ENCODE measurements at regions not wholly inside any gene's neighbourhood (a gene's known extent, or its start where the extent isn't known, plus 50 kb on each side); places are given as distances from the start of the nearest gene placed in this dataset.

- FAIRE-seq = no peak
Observed at GRCh38 chr6:88536071-88536625, 370.0 kb upstream of the CNR1 start.

GRCh38 chr6:88535306-88535705 lies 369.2 kb upstream of the CNR1 start:
- H3K4me3 ChIP-seq (ENCODE audit: insufficient read depth, low read depth, low read length) = no peak overlapping the region
- peaks cover 23% of the 10 kb centered on the region for H3K27me3 Mint-ChIP-seq (ENCODE audit: low read depth, unreplicated experiment)

More at GRCh38 chr6:88536071-88536625, 370.0 kb upstream of the CNR1 start:
- Mint-ChIP-seq H3K27me3 (ENCODE audit: low read depth, unreplicated experiment) (peaks cover 22% of the 10 kb centered on the region), H3K36me3 (ENCODE audit: low read depth, unreplicated experiment) (no peaks in the 10 kb centered on the region), H3K4me1 (ENCODE audit: low read depth, unreplicated experiment) (no peaks in the 10 kb centered on the region), H3K4me3 (ENCODE audit: unreplicated experiment) (no peak overlapping the region), H3K27ac (ENCODE audit: unreplicated experiment) (no peak overlapping the region), H3K9me3 (ENCODE audit: unreplicated experiment) (peaks cover 4% of the 10 kb centered on the region)
- Histone ChIP-seq H3K4me1 (ENCODE audit: insufficient read depth, low read length) (no peaks in the 10 kb centered on the region), H3K9me3 (ENCODE audit: insufficient read depth, low read depth, low read length) (no peaks in the 10 kb centered on the region), H3K9ac (ENCODE audit: low read length) (no peak overlapping the region), H3K27me3 (ENCODE audit: insufficient read depth, low read length) (no peaks in the 10 kb centered on the region), H3K27ac (ENCODE audit: low read depth, low read length) (no peak overlapping the region), H2AFZ (ENCODE audit: low read depth, low read length) (no peak overlapping the region), H3K36me3 (ENCODE audit: insufficient read depth, low read length) (no peaks in the 10 kb centered on the region), H4K20me1 (ENCODE audit: insufficient read depth, low read length) (no peaks in the 10 kb centered on the region), H3K4me3 (ENCODE audit: insufficient read depth, low read depth, low read length) (no peak overlapping the region), H3K4me2 (ENCODE audit: low read length) (no peak overlapping the region), H3K79me2 (ENCODE audit: insufficient read depth, low read length) (no peaks in the 10 kb centered on the region)
- TF ChIP-seq EZH2 (IDR thresholded peaks at IDR 0.05; ENCODE audit: insufficient read depth, low read length) (no peak), CTCF (IDR thresholded peaks at IDR 0.05; ENCODE audit: insufficient read depth, low read depth, low read length) (no peak)
- DNase-seq (ENCODE audit: low read depth) = no peak

More at GRCh38 chr6:88535306-88535705, 369.2 kb upstream of the CNR1 start:
- Histone ChIP-seq H2AFZ (ENCODE audit: low read depth, low read length) (no peak overlapping the region), H3K9ac (ENCODE audit: low read length) (no peak overlapping the region), H3K36me3 (ENCODE audit: insufficient read depth, low read length) (no peaks in the 10 kb centered on the region), H3K27ac (ENCODE audit: low read depth, low read length) (no peak overlapping the region), H4K20me1 (ENCODE audit: insufficient read depth, low read length) (no peaks in the 10 kb centered on the region), H3K4me2 (ENCODE audit: low read length) (no peak overlapping the region), H3K4me1 (ENCODE audit: insufficient read depth, low read length) (no peaks in the 10 kb centered on the region), H3K79me2 (ENCODE audit: insufficient read depth, low read length) (no peaks in the 10 kb centered on the region), H3K9me3 (ENCODE audit: insufficient read depth, low read depth, low read length) (no peaks in the 10 kb centered on the region), H3K27me3 (ENCODE audit: insufficient read depth, low read length) (no peaks in the 10 kb centered on the region)
- Mint-ChIP-seq H3K4me1 (ENCODE audit: low read depth, unreplicated experiment) (no peaks in the 10 kb centered on the region), H3K9me3 (ENCODE audit: unreplicated experiment) (peaks cover 4% of the 10 kb centered on the region), H3K36me3 (ENCODE audit: low read depth, unreplicated experiment) (no peaks in the 10 kb centered on the region), H3K27ac (ENCODE audit: unreplicated experiment) (no peak overlapping the region), H3K4me3 (ENCODE audit: unreplicated experiment) (no peak overlapping the region)
- no peak for FAIRE-seq
- TF ChIP-seq EZH2 (IDR thresholded peaks at IDR 0.05; ENCODE audit: insufficient read depth, low read length) = no peak
- TF ChIP-seq CTCF (IDR thresholded peaks at IDR 0.05; ENCODE audit: insufficient read depth, low read depth, low read length) = no peak
- DNase-seq (ENCODE audit: low read depth) = no peak

Measured in astrocyte (in vitro differentiated cells and primary cell).